HEK293 (cell line): ENCODE measurements at regions not wholly inside any gene's neighbourhood (a gene's known extent, or its start where the extent isn't known, plus 50 kb on each side); places are given as distances from the start of the nearest gene placed in this dataset.

ENCODE experiments used
- CTCF ChIA-PET: fragments of 350-600 bp; formaldehyde crosslinking; extraction: SDS; loops from one replicate; lab custom pipeline; 2021; ENCODE audit warnings: antibody characterized with exemption; lab: Yijun Ruan, JAX
- POLR2A ChIA-PET: fragments of 300-600 bp; formaldehyde crosslinking; extraction: SDS; loops from one replicate; lab custom pipeline; 2020; ENCODE audit warnings: antibody characterized with exemption, inconsistent platforms; lab: Yijun Ruan, JAX
- H3K27ac ChIP-seq: fragments of 200-500 bp; sonication (Bioruptor generic); 2 replicates; pipeline ENCODE4 v1.5.1; 2014; ENCODE audit warnings: low read depth, low read length, control low read depth, inconsistent platforms; ENCODE audit errors: extremely low read depth
- H3K36me3 ChIP-seq, 2 experiments: fragments of 200-500 bp in 1 of 2; sonication (Bioruptor generic) in 1 of 2; 1 replicate in 1 of 2; 2 replicates in 1 of 2; pipeline ENCODE4 v1.5.1; 2014 to 2017; ENCODE audit warnings: inconsistent platforms in 2 of 2, low read length in 2 of 2; ENCODE audit not compliant: control insufficient read depth in 2 of 2, insufficient read depth in 1 of 2
- H3K4me1 ChIP-seq: fragments of 200-500 bp; sonication (Bioruptor generic); 2 replicates; pipeline ENCODE4 v1.5.1; 2014; ENCODE audit warnings: mild to moderate bottlenecking, low read length, inconsistent platforms; ENCODE audit not compliant: control insufficient read depth, insufficient read depth
- H3K4me3 ChIP-seq: 2 replicates; pipeline ENCODE4 v1.5.1; 2011; ENCODE audit warnings: low read depth, mild to moderate bottlenecking, control low read depth, low read length, moderate library complexity
- H3K9me3 ChIP-seq: fragments of 200-500 bp; sonication (Bioruptor generic); 2 replicates; pipeline ENCODE4 v1.5.1; 2014; ENCODE audit warnings: low read depth, low read length, inconsistent platforms; ENCODE audit not compliant: control insufficient read depth, insufficient read depth
- OSR2 ChIP-seq: fragments of 450-650 bp; formaldehyde crosslinking; IDR thresholded peaks from 2 replicates; pipeline ENCODE4 v1.5.1; 2016; ENCODE audit warnings: missing biosample characterization, missing genetic modification characterization
- REPIN1 ChIP-seq: fragments of 450-650 bp; formaldehyde crosslinking; IDR thresholded peaks from 2 replicates; pipeline ENCODE4 v1.5.1; 2017; ENCODE audit warnings: missing biosample characterization, missing genetic modification characterization, low read depth
- SCRT1 ChIP-seq: fragments of 450-650 bp; formaldehyde crosslinking; IDR thresholded peaks from 2 replicates; pipeline ENCODE4 v1.5.1; 2016; ENCODE audit warnings: missing biosample characterization, missing genetic modification characterization, borderline replicate concordance
- SP3 ChIP-seq: fragments of 450-650 bp; formaldehyde crosslinking; IDR thresholded peaks from 2 replicates; pipeline ENCODE4 v1.5.1; 2016; ENCODE audit warnings: missing biosample characterization, missing genetic modification characterization
- ZBTB1 ChIP-seq: fragments of 450-650 bp; formaldehyde crosslinking; IDR thresholded peaks from 2 replicates; pipeline ENCODE4 v1.5.1; 2016; ENCODE audit warnings: missing biosample characterization, missing genetic modification characterization
- ZBTB8A ChIP-seq: fragments of 450-650 bp; formaldehyde crosslinking; IDR thresholded peaks from 2 replicates; pipeline ENCODE4 v1.5.1; 2016; ENCODE audit warnings: missing biosample characterization, missing genetic modification characterization
- ZFP69B ChIP-seq: fragments of 450-650 bp; formaldehyde crosslinking; IDR thresholded peaks from 2 replicates; pipeline ENCODE4 v1.5.1; 2016; ENCODE audit warnings: missing biosample characterization, missing genetic modification characterization
- ZNF133 ChIP-seq: fragments of 450-650 bp; formaldehyde crosslinking; IDR thresholded peaks from 2 replicates; pipeline ENCODE4 v1.5.1; 2016; ENCODE audit warnings: missing biosample characterization, missing genetic modification characterization
- ZNF169 ChIP-seq: fragments of 450-650 bp; formaldehyde crosslinking; IDR thresholded peaks from 2 replicates; pipeline ENCODE4 v1.5.1; 2016; ENCODE audit warnings: missing biosample characterization, missing genetic modification characterization
- ZNF202 ChIP-seq: fragments of 450-650 bp; formaldehyde crosslinking; IDR thresholded peaks from 2 replicates; pipeline ENCODE4 v1.5.1; 2016; ENCODE audit warnings: missing biosample characterization, missing genetic modification characterization, borderline replicate concordance
- ZNF221 ChIP-seq: fragments of 450-650 bp; formaldehyde crosslinking; IDR thresholded peaks from 2 replicates; pipeline ENCODE4 v1.5.1; 2017; ENCODE audit warnings: missing biosample characterization, missing genetic modification characterization, borderline replicate concordance
- ZNF223 ChIP-seq: fragments of 450-650 bp; formaldehyde crosslinking; IDR thresholded peaks from 2 replicates; pipeline ENCODE4 v1.5.1; 2016; ENCODE audit warnings: missing biosample characterization, missing genetic modification characterization
- ZNF266 ChIP-seq: fragments of 450-650 bp; formaldehyde crosslinking; IDR thresholded peaks from 2 replicates; pipeline ENCODE4 v1.5.1; 2016; ENCODE audit warnings: missing biosample characterization, missing genetic modification characterization, low read depth
- ZNF629 ChIP-seq: fragments of 450-650 bp; formaldehyde crosslinking; IDR thresholded peaks from 2 replicates; pipeline ENCODE4 v1.5.1; 2017; ENCODE audit warnings: missing biosample characterization, missing genetic modification characterization
- ZNF658 ChIP-seq: fragments of 450-650 bp; formaldehyde crosslinking; IDR thresholded peaks from 2 replicates; pipeline ENCODE4; 2016; ENCODE audit warnings: missing biosample characterization, missing genetic modification characterization
- ZNF677 ChIP-seq: fragments of 450-650 bp; IDR thresholded peaks from 2 replicates; pipeline ENCODE4 v1.5.0; 2018; ENCODE audit warnings: missing biosample characterization, mild to moderate bottlenecking, missing genetic modification characterization, moderate library complexity
- TF ChIP-seq, protein P1 (sequence below): fragments of 450-650 bp; IDR thresholded peaks from 2 replicates; pipeline ENCODE4 v1.5.1; 2018; ENCODE audit warnings: missing biosample characterization, mild to moderate bottlenecking, missing genetic modification characterization
- TF ChIP-seq, protein P2 (sequence below): fragments of 450-650 bp; formaldehyde crosslinking; optimal IDR thresholded peaks from 2 replicates; pipeline ENCODE3; 2016; ENCODE audit warnings: missing biosample characterization, mild to moderate bottlenecking, missing genetic modification characterization
- TF ChIP-seq, protein P3 (sequence below): fragments of 450-650 bp; formaldehyde crosslinking; IDR thresholded peaks from 2 replicates; pipeline ENCODE4 v1.5.1; 2016; ENCODE audit warnings: missing biosample characterization, missing genetic modification characterization
- TF ChIP-seq, protein P4 (sequence below): fragments of 450-650 bp; formaldehyde crosslinking; IDR thresholded peaks from 2 replicates; pipeline ENCODE4 v1.5.1; 2016; ENCODE audit warnings: missing biosample characterization, missing genetic modification characterization

DNA sequence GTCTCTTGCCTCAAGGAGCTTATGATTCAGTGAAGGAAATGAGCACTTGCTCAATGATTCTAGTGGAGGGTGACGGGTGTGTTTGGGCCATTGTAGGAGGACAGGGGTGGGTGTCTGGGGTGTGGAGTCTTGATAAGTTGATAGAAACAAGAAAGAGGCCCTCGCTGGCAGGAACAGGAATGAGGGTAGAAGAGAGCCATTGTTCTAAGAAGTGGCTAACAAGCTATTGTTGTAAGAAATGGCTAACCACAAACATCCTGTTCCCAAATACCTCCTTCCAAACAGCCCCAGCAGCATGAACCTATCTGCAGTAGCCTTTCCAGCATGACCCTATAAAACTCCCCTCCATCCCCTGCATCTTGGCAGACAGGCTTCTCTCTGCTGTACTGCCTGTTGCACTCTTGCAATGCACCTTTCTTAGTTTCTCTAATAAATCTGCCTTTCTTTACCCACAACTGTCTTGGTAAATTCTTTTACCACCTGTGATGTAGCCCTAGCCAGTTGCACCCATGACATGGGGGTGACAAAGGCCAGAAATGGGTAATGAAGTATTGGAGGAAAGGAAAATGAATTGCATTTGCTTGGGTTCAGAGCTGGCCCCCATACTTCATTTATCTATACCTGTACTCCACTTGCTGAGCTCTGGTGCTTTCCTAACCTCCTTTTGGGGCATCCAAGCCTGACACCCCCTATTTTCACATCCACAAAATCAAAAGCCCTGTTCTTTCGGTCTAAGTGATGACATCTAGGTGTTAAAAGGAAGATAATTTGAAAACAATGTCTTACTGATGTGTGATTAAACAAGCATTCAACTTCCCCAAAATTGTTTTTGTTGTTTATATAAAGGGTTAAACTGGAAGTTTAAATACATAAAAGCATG, 389.1 kb downstream of the GRIN2B start:
- ChIA-PET POLR2A (no interaction called here), CTCF (interaction anchor here (0.7 to 0.8 kb wide), 2 partner anchors 9 to 10 kb away, joined by 3 to 4 read pairs; no protein-coding TSS in a partner anchor)
- TF ChIP-seq SCRT1 (no peak), ZNF266 (no peak), ZNF169 (no peak)
- Histone ChIP-seq H3K27ac (no peak overlapping the region), H3K36me3 (no peaks in the 10 kb centered on the region), H3K9me3 (no peaks in the 10 kb centered on the region), H3K4me1 (no peaks in the 10 kb centered on the region), H3K4me3 (no peak overlapping the region)

DNA sequence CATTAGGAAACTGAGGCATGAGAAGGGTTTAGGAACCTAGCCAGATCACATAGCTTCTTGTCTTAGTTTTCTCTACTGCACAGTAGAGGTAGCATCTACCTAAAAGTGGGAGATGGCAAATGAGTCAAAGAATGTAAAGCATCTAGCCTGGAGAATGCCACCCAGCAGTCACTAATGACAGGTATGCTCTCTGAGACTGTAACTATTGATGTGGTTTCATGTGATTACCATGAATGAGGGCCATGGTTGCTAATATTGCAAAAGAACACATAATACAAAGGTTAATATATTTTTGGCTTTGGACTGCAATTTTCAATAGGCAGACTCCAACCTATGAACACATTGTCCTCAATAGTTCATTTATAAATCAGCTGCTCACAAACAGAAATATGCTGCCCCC, 389.9 kb downstream of the GRIN2B start:
- TF ChIP-seq ZNF677 (tag by site-specific recombination) (no peak), ZFP69B (tag by site-specific recombination) (no peak), ZBTB1 (tag by site-specific recombination) (no peak), ZNF223 (tag by site-specific recombination) (no peak), ZNF202 (tag by site-specific recombination) (no peak), ZNF658 (tag by site-specific recombination) (no peak), ZNF221 (tag by site-specific recombination) (no peak), REPIN1 (tag by site-specific recombination) (no peak), ZNF133 (tag by site-specific recombination) (no peak), ZNF629 (tag by site-specific recombination) (no peak), ZBTB8A (tag by site-specific recombination) (no peak), SP3 (tag by site-specific recombination) (no peak), OSR2 (tag by site-specific recombination) (no peak)
- TF ChIP-seq, protein P1, sequence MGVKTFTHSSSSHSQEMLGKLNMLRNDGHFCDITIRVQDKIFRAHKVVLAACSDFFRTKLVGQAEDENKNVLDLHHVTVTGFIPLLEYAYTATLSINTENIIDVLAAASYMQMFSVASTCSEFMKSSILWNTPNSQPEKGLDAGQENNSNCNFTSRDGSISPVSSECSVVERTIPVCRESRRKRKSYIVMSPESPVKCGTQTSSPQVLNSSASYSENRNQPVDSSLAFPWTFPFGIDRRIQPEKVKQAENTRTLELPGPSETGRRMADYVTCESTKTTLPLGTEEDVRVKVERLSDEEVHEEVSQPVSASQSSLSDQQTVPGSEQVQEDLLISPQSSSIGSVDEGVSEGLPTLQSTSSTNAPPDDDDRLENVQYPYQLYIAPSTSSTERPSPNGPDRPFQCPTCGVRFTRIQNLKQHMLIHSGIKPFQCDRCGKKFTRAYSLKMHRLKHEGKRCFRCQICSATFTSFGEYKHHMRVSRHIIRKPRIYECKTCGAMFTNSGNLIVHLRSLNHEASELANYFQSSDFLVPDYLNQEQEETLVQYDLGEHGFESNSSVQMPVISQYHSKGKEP (tag by site-specific recombination) = no peak
- TF ChIP-seq, protein P2, sequence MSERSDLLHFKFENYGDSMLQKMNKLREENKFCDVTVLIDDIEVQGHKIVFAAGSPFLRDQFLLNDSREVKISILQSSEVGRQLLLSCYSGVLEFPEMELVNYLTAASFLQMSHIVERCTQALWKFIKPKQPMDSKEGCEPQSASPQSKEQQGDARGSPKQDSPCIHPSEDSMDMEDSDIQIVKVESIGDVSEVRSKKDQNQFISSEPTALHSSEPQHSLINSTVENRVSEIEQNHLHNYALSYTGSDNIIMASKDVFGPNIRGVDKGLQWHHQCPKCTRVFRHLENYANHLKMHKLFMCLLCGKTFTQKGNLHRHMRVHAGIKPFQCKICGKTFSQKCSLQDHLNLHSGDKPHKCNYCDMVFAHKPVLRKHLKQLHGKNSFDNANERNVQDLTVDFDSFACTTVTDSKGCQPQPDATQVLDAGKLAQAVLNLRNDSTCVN = no peak
- TF ChIP-seq, protein P3, sequence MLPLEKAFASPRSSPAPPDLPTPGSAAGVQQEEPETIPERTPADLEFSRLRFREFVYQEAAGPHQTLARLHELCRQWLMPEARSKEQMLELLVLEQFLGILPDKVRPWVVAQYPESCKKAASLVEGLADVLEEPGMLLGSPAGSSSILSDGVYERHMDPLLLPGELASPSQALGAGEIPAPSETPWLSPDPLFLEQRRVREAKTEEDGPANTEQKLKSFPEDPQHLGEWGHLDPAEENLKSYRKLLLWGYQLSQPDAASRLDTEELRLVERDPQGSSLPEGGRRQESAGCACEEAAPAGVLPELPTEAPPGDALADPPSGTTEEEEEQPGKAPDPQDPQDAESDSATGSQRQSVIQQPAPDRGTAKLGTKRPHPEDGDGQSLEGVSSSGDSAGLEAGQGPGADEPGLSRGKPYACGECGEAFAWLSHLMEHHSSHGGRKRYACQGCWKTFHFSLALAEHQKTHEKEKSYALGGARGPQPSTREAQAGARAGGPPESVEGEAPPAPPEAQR (tag by site-specific recombination) = no peak
- TF ChIP-seq, protein P4, sequence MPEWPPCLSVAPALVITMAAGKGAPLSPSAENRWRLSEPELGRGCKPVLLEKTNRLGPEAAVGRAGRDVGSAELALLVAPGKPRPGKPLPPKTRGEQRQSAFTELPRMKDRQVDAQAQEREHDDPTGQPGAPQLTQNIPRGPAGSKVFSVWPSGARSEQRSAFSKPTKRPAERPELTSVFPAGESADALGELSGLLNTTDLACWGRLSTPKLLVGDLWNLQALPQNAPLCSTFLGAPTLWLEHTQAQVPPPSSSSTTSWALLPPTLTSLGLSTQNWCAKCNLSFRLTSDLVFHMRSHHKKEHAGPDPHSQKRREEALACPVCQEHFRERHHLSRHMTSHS = no peak
- Histone ChIP-seq H3K27ac (no peak overlapping the region), H3K36me3 (no peaks in the 10 kb centered on the region), H3K4me3 (no peak overlapping the region), H3K9me3 (no peaks in the 10 kb centered on the region), H3K4me1 (no peaks in the 10 kb centered on the region)
- ChIA-PET CTCF (interaction anchor here (0.8 kb wide), 1 partner anchor 8 kb away, joined by 3 read pairs; no protein-coding TSS in a partner anchor), POLR2A (no interaction called here)
